ENCODE measurements at regions not wholly inside any gene's neighbourhood (a gene's known extent, or its start where the extent isn't known, plus 50 kb on each side); places are given as distances from the start of the nearest gene placed in this dataset.
"Not testable (repeated sequence)": the region's sequence is repeated elsewhere in the genome, so short reads cannot be mapped to it uniquely, and the experiment has no call there.

DNA sequence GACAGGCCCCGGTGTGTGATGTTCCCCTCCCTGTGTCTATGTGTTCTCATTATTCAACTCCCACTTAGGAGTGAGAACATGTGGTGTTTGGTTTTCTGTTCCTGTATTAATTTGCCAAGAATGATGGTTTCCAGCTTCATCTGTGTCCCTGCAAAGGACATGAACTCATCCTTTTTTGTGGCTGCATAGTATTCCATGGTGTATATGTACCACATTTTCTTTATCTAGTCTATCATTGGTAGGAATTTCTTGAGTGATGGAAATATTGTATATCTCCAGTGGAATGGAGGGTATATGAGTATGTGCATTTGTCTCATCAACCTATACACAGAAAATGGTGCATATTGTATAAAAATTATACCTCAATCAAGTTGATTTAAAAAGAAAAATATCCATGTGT, 159.3 kb downstream of the REEP3 start:
- TF ChIP-seq, protein P1, sequence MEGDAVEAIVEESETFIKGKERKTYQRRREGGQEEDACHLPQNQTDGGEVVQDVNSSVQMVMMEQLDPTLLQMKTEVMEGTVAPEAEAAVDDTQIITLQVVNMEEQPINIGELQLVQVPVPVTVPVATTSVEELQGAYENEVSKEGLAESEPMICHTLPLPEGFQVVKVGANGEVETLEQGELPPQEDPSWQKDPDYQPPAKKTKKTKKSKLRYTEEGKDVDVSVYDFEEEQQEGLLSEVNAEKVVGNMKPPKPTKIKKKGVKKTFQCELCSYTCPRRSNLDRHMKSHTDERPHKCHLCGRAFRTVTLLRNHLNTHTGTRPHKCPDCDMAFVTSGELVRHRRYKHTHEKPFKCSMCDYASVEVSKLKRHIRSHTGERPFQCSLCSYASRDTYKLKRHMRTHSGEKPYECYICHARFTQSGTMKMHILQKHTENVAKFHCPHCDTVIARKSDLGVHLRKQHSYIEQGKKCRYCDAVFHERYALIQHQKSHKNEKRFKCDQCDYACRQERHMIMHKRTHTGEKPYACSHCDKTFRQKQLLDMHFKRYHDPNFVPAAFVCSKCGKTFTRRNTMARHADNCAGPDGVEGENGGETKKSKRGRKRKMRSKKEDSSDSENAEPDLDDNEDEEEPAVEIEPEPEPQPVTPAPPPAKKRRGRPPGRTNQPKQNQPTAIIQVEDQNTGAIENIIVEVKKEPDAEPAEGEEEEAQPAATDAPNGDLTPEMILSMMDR (IDR thresholded peaks at IDR 0.05; ENCODE audit: low read length), result not testable (repeated sequence)
- TF ChIP-seq EZH2 (optimal IDR thresholded peaks at IDR 0.05; ENCODE audit: low read depth, low read length), result not testable (repeated sequence)

Data from MM.1S (cell line).